H9 (cell line): ENCODE measurements at regions not wholly inside any gene's neighbourhood (a gene's known extent, or its start where the extent isn't known, plus 50 kb on each side); places are given as distances from the start of the nearest gene placed in this dataset.

Experiments used
- DNase-seq: peaks from one replicate; pipeline ENCODE4 v3.0.0-alpha.2; 2017
- H2AFZ ChIP-seq: one replicate; pipeline ENCODE4 v1.6.1; 2013; ENCODE audit warnings: mild to moderate bottlenecking, low read length, control low read depth, moderate library complexity
- H2AK5ac ChIP-seq: 2 replicates; pipeline ENCODE4 v1.6.1; 2013; ENCODE audit warnings: low read length, control low read depth, mixed read lengths; ENCODE audit not compliant: insufficient read length
- H2BK120ac ChIP-seq: one replicate; pipeline ENCODE4 v1.6.1; 2013; ENCODE audit warnings: low read depth, mild to moderate bottlenecking, low read length, control low read depth, inconsistent platforms; ENCODE audit not compliant: poor library complexity, severe bottlenecking
- H2BK12ac ChIP-seq: 2 replicates; pipeline ENCODE4 v1.6.1; 2013; ENCODE audit warnings: low read length, control low read depth, mixed read lengths, low read depth; ENCODE audit not compliant: insufficient read length
- H2BK15ac ChIP-seq: 2 replicates; pipeline ENCODE4 v1.6.1; 2013; ENCODE audit warnings: low read depth, low read length, control low read depth
- H2BK20ac ChIP-seq: one replicate; pipeline ENCODE4 v1.6.1; 2013; ENCODE audit warnings: low read depth, mild to moderate bottlenecking, low read length, control low read depth, inconsistent platforms; ENCODE audit not compliant: poor library complexity, severe bottlenecking
- H2BK5ac ChIP-seq: 2 replicates; pipeline ENCODE4 v1.6.1; 2013; ENCODE audit warnings: low read length, control low read depth, mixed read lengths; ENCODE audit not compliant: insufficient read length
- H3K14ac ChIP-seq: 2 replicates; pipeline ENCODE4 v1.6.1; 2013; ENCODE audit warnings: low read length, control low read depth; ENCODE audit not compliant: insufficient read depth
- H3K18ac ChIP-seq: 2 replicates; pipeline ENCODE4 v1.6.1; 2013; ENCODE audit warnings: low read depth, mild to moderate bottlenecking, mixed read lengths, low read length, control low read depth; ENCODE audit not compliant: insufficient read length
- H3K23ac ChIP-seq: 2 replicates; pipeline ENCODE4 v1.6.1; 2013; ENCODE audit warnings: low read length, control low read depth, mixed read lengths, low read depth; ENCODE audit not compliant: insufficient read length
- H3K23me2 ChIP-seq: 2 replicates; pipeline ENCODE4 v1.6.1; 2013; ENCODE audit warnings: low read depth, mild to moderate bottlenecking, mixed read lengths, low read length, control low read depth; ENCODE audit not compliant: insufficient read length, poor library complexity, severe bottlenecking
- H3K27ac ChIP-seq: 2 replicates; pipeline ENCODE4 v1.5.1; 2013; ENCODE audit warnings: low read length, control low read depth, mixed read lengths, low read depth; ENCODE audit not compliant: insufficient read length
- H3K27me3 ChIP-seq: 2 replicates; pipeline ENCODE4 v1.6.1; 2013; ENCODE audit warnings: low read length, control low read depth, inconsistent platforms; ENCODE audit not compliant: insufficient read depth
- H3K4ac ChIP-seq: 2 replicates; pipeline ENCODE4 v1.6.1; 2013; ENCODE audit warnings: low read depth, mild to moderate bottlenecking, control low read depth, inconsistent platforms, low read length, moderate library complexity
- H3K4me1 ChIP-seq: 2 replicates; pipeline ENCODE4 v1.6.1; 2013; ENCODE audit warnings: low read length, control low read depth, inconsistent platforms; ENCODE audit not compliant: insufficient read depth
- H3K4me2 ChIP-seq: 2 replicates; pipeline ENCODE4 v1.6.1; 2013; ENCODE audit warnings: low read length, control low read depth, mixed read lengths; ENCODE audit not compliant: insufficient read length, insufficient read depth
- H3K56ac ChIP-seq: 2 replicates; pipeline ENCODE4 v1.6.1; 2013; ENCODE audit warnings: low read depth, mild to moderate bottlenecking, mixed read lengths, low read length, control low read depth; ENCODE audit not compliant: insufficient read length
- H3K79me1 ChIP-seq: 2 replicates; pipeline ENCODE4 v1.6.1; 2013; ENCODE audit warnings: low read depth, mild to moderate bottlenecking, moderate library complexity, low read length, control low read depth, inconsistent platforms; ENCODE audit not compliant: insufficient read depth, poor library complexity, severe bottlenecking
- H3K79me2 ChIP-seq: 2 replicates; pipeline ENCODE4 v1.6.1; 2013; ENCODE audit warnings: low read length, control low read depth, inconsistent platforms; ENCODE audit not compliant: insufficient read depth
- H3K9ac ChIP-seq: 2 replicates; pipeline ENCODE4 v1.6.1; 2013; ENCODE audit warnings: low read length, control low read depth, mixed read lengths; ENCODE audit not compliant: insufficient read length; ENCODE audit errors: extremely low read depth
- H3K9me3 ChIP-seq: one replicate; pipeline ENCODE4 v1.6.1; 2013; ENCODE audit warnings: low read depth, low read length, inconsistent platforms; ENCODE audit not compliant: control insufficient read depth
- H3T11ph ChIP-seq: one replicate; pipeline ENCODE4 v1.6.1; 2013; ENCODE audit warnings: mild to moderate bottlenecking, low read length, control low read depth, inconsistent platforms
- H4K20me1 ChIP-seq: one replicate; pipeline ENCODE4 v1.6.1; 2013; ENCODE audit not compliant: control insufficient read depth, insufficient read length, insufficient read depth
- H4K5ac ChIP-seq: 2 replicates; pipeline ENCODE4 v1.6.1; 2013; ENCODE audit warnings: low read depth, mild to moderate bottlenecking, mixed read lengths, low read length, control low read depth; ENCODE audit not compliant: insufficient read length
- H4K8ac ChIP-seq: replicated peaks from 2 replicates; pipeline ENCODE4 v1.6.1; 2013; ENCODE audit warnings: low read length, control low read depth, mixed read lengths, low read depth; ENCODE audit not compliant: insufficient read length
- H4K91ac ChIP-seq: 2 replicates; pipeline ENCODE4 v1.6.1; 2013; ENCODE audit warnings: low read depth, mild to moderate bottlenecking, moderate library complexity, mixed read lengths, low read length, control low read depth; ENCODE audit not compliant: insufficient read length
- H3K27ac Mint-ChIP-seq, 3 experiments: 2 replicates in 2 of 3; 3 replicates in 1 of 3; pipeline ENCODE4 v1.8.0; 2020 to 2021; ENCODE audit warnings: mixed read lengths in 3 of 3, mild to moderate bottlenecking in 1 of 3, moderate library complexity in 1 of 3
- H3K27me3 Mint-ChIP-seq: 2 replicates; pipeline ENCODE4 v1.8.0; 2021; ENCODE audit warnings: low read depth, mild to moderate bottlenecking, moderate library complexity, mixed read lengths
- H3K36me3 Mint-ChIP-seq, 3 experiments: 2 replicates in 2 of 3; 3 replicates in 1 of 3; pipeline ENCODE4 v1.8.0; 2020 to 2021; ENCODE audit warnings: low read depth in 3 of 3, mixed read lengths in 3 of 3; ENCODE audit not compliant: insufficient read depth in 1 of 3
- H3K4me1 Mint-ChIP-seq, 2 experiments: 2 replicates each; pipeline ENCODE4 v1.8.0; 2020; ENCODE audit warnings: mixed read lengths in 2 of 2
- H3K4me3 Mint-ChIP-seq, 2 experiments: 2 replicates in 1 of 2; 3 replicates in 1 of 2; pipeline ENCODE4 v1.8.0; 2020 to 2021; ENCODE audit warnings: mild to moderate bottlenecking in 2 of 2, mixed read lengths in 2 of 2, moderate library complexity in 1 of 2
- H3K9me3 Mint-ChIP-seq, 2 experiments: 2 replicates in 1 of 2; 3 replicates in 1 of 2; pipeline ENCODE4 v1.8.0; 2020; ENCODE audit warnings: mild to moderate bottlenecking in 2 of 2, mixed read lengths in 2 of 2, moderate library complexity in 1 of 2
- CTCF ChIP-seq: fragments of 200-600 bp; sonication (generic); conservative IDR thresholded peaks from 3 replicates; pipeline ENCODE4 v1.8.0; 2021; ENCODE audit warnings: antibody characterized with exemption, mild to moderate bottlenecking
- WGBS: extraction: QIAGEN DNeasy Blood & Tissue Kit; methylation state at CpG from one replicate; pipeline ENCODE4 v1.1.7; 2013; ENCODE audit warnings: missing lambda C conversion rate, low lambda C conversion rate, mixed read lengths; ENCODE audit not compliant: insufficient read length; ENCODE audit errors: extremely low coverage; 5-methylcytosine and 5-hydroxymethylcytosine counted together

- Histone ChIP-seq H3K4me1 (no peaks in the 10 kb centered on the region), H3K56ac (no peak overlapping the region), H4K5ac (no peak overlapping the region), H2AFZ (no peak overlapping the region), H3K27me3 (no peaks in the 10 kb centered on the region), H3K9me3 (no peaks in the 10 kb centered on the region), H3K79me1 (no peaks in the 10 kb centered on the region), H3K4me2 (no peak overlapping the region), H3K27ac (no peak overlapping the region), H2BK5ac (no peak overlapping the region), H4K91ac (no peak overlapping the region), H3K18ac (no peak overlapping the region), H2BK15ac (no peak overlapping the region), H3K79me2 (no peaks in the 10 kb centered on the region), H2BK20ac (no peak overlapping the region), H3K14ac (no peak overlapping the region), H3T11ph (no peak overlapping the region), H4K8ac (no peak overlapping the region), H2AK5ac (no peak overlapping the region), H2BK120ac (no peak overlapping the region), H4K20me1 (no peaks in the 10 kb centered on the region), H3K9ac (no peak overlapping the region), H3K4ac (no peak overlapping the region), H3K23me2 (no peaks in the 10 kb centered on the region), H3K23ac (no peak overlapping the region), H2BK12ac (no peak overlapping the region)
- peaks cover 0 to 8% of the 10 kb centered on the region in 2 experiments; a peak in 2 of 4 replicates for H3K4me1 Mint-ChIP-seq
- H3K27ac Mint-ChIP-seq: no peak overlapping the region
- WGBS: no CpG with 5 or more reads among the region's 3 CpGs
- TF ChIP-seq CTCF: no peak
- peaks cover 18% of the 10 kb centered on the region for H3K27me3 Mint-ChIP-seq
- no peaks in the 10 kb centered on the region for H3K36me3 Mint-ChIP-seq
- H3K9me3 Mint-ChIP-seq: no peaks in the 10 kb centered on the region
- no peak overlapping the region for H3K4me3 Mint-ChIP-seq
- DNase-seq: no peak
Measured at GRCh38 chr9:126229501-126229900, 97.1 kb upstream of the MVB12B start.
